Activated naive CD4-positive, alpha-beta T cell treated with anti-CD3 and anti-CD28 coated beads for 36 hours (primary cell): ENCODE measurements at regions not wholly inside any gene's neighbourhood (a gene's known extent, or its start where the extent isn't known, plus 50 kb on each side); places are given as distances from the start of the nearest gene placed in this dataset.

ENCODE experiments used
- CTCF ChIA-PET: fragments of 350-600 bp; sonication (Branson Sonifier 250); formaldehyde crosslinking; loops from one replicate; lab custom pipeline; 2021; ENCODE audit warnings: antibody characterized with exemption; lab: Charles Lee
- DNase-seq: peaks from one replicate; pipeline ENCODE4 v3.0.0-alpha.2; 2020
- H3K27ac Mint-ChIP-seq: one replicate; pipeline ENCODE4 v1.8.0; 2021; ENCODE audit warnings: mild to moderate bottlenecking, mixed read lengths
- H3K27me3 Mint-ChIP-seq: one replicate; pipeline ENCODE4 v1.8.0; 2021; ENCODE audit warnings: low read depth, mixed read lengths
- H3K36me3 Mint-ChIP-seq: one replicate; pipeline ENCODE4 v1.8.0; 2021; ENCODE audit warnings: low read depth, mixed read lengths
- H3K4me1 Mint-ChIP-seq: one replicate; pipeline ENCODE4 v1.8.0; 2021; ENCODE audit warnings: low read depth, mixed read lengths
- H3K4me3 Mint-ChIP-seq: one replicate; pipeline ENCODE4 v1.8.0; 2021; ENCODE audit warnings: mild to moderate bottlenecking, moderate library complexity, mixed read lengths
- H3K9me3 Mint-ChIP-seq: one replicate; pipeline ENCODE4 v1.8.0; 2021; ENCODE audit warnings: mixed read lengths
- intact Hi-C: fragments of 100-400 bp; cut with micrococcal nuclease; formaldehyde crosslinking; loops from one replicate; pipeline ENCODE4 v1.15.1; 2023

DNA sequence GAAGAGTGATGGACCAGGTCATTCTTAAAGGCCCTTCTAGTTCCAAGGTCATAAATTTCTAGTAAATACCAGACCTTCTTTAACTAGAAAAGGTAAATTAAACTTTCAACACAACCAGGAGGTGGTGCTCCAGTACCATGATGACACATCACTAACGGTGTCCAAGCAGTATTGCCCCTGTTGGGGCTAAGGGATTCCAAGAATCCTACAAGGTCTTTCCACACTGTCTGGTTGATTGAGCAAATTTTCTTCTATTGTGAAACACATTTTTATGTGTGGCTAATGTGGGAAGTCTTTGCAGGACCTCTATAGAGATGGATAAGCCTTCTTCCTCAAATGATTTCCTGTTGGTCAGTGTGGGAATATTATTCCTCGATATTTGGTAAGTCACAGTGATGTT, 459.6 kb upstream of the PAPPA start:
- Mint-ChIP-seq H3K4me1 (no peaks in the 10 kb centered on the region), H3K4me3 (no peak overlapping the region), H3K9me3 (no peaks in the 10 kb centered on the region), H3K27me3 (peaks cover 5% of the 10 kb centered on the region), H3K36me3 (no peaks in the 10 kb centered on the region), H3K27ac (no peak overlapping the region)
- no peak for DNase-seq
- CTCF ChIA-PET, result interaction anchor here (0.7 kb wide), 1 partner anchor 457 kb away, joined by 3 read pairs; no protein-coding TSS in a partner anchor
- intact Hi-C loops, result no loop called here

DNA sequence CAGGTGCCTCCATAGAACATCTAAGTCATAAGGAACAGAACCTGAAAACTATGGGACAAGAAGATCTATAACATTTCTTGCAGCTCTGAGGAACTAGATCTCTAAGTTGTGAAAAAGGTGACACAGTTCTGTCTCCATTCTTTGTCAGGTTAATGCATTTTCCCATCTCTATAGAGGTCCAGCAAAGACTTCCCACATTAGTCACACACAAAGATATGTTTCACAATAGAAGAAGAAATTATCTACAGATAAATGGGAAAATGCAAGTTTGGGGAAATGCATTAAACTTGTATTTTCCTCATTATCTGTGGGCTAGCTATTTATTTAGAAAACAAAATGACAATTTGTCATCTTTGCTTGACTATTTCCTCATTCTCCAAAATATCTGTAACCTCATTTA, 458.6 kb upstream of the PAPPA start:
- Mint-ChIP-seq H3K4me1 (no peaks in the 10 kb centered on the region), H3K27ac (no peak overlapping the region), H3K4me3 (no peak overlapping the region), H3K27me3 (peaks cover 5% of the 10 kb centered on the region), H3K9me3 (no peaks in the 10 kb centered on the region), H3K36me3 (no peaks in the 10 kb centered on the region)
- CTCF ChIA-PET, result no interaction called here
- intact Hi-C loops, result no loop called here
- DNase-seq, result no peak

DNA sequence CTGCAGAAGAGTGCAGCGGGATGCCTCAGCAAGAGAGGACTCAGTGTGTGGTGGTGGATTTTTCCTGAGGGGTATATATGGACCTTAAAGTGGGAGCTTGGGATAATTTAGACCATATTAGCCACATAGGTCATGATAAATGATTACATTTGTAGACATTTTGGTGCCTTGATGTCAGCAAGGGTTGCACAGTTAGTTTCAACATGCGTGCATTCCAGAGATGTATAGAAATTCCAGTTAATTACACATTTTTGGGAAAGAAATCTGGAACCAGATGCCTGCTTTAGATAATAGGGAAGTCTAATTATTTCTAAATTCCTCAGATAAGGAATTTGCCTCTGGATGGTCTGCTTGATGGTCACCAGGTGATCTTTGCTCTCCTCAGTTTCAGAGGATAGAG, 440.6 kb upstream of the PAPPA start:
- intact Hi-C loops, result no loop called here
- H3K4me1 Mint-ChIP-seq, result no peaks in the 10 kb centered on the region
- H3K27ac Mint-ChIP-seq, result no peak overlapping the region
- no peak for DNase-seq
- H3K9me3 Mint-ChIP-seq, result no peaks in the 10 kb centered on the region
- H3K4me3 Mint-ChIP-seq, result no peak overlapping the region
- H3K36me3 Mint-ChIP-seq, result no peaks in the 10 kb centered on the region
- CTCF ChIA-PET, result no interaction called here
- no peaks in the 10 kb centered on the region for H3K27me3 Mint-ChIP-seq

DNA sequence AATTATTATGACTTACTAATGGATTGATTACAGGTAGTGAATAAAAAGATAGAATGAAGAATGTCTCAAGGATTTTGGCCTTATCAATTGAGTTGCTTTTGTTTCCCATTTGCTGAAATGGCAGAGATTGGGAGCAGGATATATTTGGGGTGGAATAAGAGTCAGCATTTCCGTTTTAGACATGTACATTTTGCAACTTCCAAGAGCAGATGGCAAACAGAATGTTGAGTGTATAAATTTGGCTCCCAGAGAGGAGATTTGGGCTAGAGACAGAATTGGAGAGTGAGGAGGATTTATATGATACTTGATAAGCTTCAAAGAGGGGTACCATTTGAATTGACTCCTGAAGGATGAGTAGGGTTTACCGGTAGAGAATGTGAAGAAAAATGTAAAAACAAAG, 437.9 kb upstream of the PAPPA start:
- Mint-ChIP-seq H3K36me3 (no peaks in the 10 kb centered on the region), H3K27me3 (no peaks in the 10 kb centered on the region), H3K27ac (no peak overlapping the region), H3K4me3 (no peak overlapping the region), H3K9me3 (no peaks in the 10 kb centered on the region), H3K4me1 (no peaks in the 10 kb centered on the region)
- no peak for DNase-seq
- intact Hi-C loops, result no loop called here
- CTCF ChIA-PET, result no interaction called here

DNA sequence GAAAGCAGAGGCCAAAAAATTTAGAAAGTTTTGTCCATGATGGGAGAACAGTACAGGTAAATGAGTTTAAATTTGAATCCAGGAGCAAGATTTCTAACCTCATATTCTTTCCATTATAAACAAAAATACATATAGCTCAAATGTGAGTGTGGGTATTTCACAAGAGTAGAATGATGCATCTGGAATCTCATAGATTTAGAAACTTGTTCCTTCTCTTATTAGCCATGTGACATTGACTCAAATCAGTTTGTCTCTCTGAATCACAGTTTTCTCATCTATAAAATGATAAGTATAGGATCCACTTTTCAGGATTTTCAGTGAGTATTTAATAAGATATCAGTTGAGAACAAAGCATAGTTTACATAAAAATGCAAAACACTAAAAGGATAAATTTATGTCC, 436.3 kb upstream of the PAPPA start:
- CTCF ChIA-PET, result no interaction called here
- H3K27me3 Mint-ChIP-seq, result no peaks in the 10 kb centered on the region
- H3K4me1 Mint-ChIP-seq, result no peaks in the 10 kb centered on the region
- H3K9me3 Mint-ChIP-seq, result no peaks in the 10 kb centered on the region
- H3K4me3 Mint-ChIP-seq, result no peak overlapping the region
- no peaks in the 10 kb centered on the region for H3K36me3 Mint-ChIP-seq
- intact Hi-C loops, result no loop called here
- H3K27ac Mint-ChIP-seq, result no peak overlapping the region
- DNase-seq, result no peak

DNA sequence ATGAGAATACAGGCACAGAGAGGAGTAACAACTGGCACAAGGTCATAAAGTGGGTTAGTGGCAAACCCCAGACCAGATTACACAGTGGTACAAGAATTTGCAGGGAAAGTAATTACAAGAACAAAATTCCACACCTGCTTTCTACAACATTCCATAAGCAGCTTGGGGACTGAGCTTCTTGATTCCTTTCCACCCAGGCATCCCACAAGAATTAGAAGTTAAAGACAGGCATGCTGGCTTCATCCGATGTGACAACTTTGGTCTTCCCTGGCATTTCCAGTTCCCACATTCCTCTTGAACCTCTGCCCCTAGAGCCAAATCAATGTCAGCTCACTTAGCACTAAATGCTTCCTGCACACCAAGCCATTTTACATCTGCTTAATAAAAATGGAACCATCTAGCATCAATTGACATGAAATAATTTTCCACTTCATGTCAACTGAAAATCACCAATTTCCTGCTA, 435.8 kb upstream of the PAPPA start:
- Mint-ChIP-seq H3K4me1 (no peaks in the 10 kb centered on the region), H3K9me3 (no peaks in the 10 kb centered on the region), H3K27me3 (no peaks in the 10 kb centered on the region), H3K36me3 (no peaks in the 10 kb centered on the region), H3K27ac (no peak overlapping the region), H3K4me3 (no peak overlapping the region)
- CTCF ChIA-PET, result no interaction called here
- no peak for DNase-seq
- intact Hi-C loops, result no loop called here

DNA sequence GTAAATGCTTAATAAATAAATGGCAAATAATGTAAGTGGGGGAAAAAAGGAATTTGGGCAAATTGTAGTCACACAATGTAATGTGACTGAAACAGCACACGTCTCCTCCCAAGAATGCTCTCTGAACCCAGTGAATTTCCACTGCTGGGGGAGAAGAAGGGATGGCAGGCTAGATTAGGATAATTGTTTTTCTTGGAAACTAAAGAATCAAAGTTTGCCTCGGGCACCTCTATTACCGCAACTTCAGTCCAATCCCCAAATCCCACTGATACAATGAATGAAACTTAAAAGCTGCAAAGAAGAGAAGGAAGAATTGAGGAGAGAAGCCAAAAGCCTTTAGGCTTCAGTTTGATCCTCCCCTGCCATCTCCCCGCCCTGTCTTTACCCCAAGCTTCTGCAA, 423.2 kb upstream of the PAPPA start:
- Mint-ChIP-seq H3K27ac (no peak overlapping the region), H3K4me1 (no peaks in the 10 kb centered on the region), H3K36me3 (no peaks in the 10 kb centered on the region), H3K4me3 (no peak overlapping the region), H3K9me3 (peaks cover 10% of the 10 kb centered on the region), H3K27me3 (no peaks in the 10 kb centered on the region)
- CTCF ChIA-PET, result interaction anchor here (0.8 kb wide), 1 partner anchor 32 kb away, joined by 3 read pairs; no protein-coding TSS in a partner anchor
- intact Hi-C loops, result no loop called here
- no peak for DNase-seq

DNA sequence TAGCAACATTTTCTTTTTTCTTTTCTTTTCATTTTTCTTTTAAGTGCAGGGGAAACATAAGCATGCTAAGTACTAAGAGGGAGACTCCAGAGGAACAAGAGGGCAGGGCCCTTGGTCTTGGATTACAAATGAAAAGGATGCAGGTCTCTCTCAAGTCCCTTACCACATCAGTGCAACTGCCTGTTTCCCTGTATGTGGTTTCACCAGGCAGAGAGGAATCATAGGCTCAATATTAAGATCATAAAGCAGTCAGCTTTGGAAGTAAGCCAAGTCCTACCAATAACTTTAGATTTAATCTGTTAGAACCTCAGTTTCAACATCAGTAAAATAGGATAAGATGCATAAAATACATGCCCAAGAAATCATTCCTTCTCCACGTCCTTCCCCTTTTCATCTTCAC, 422.7 kb upstream of the PAPPA start:
- intact Hi-C loops, result no loop called here
- H3K9me3 Mint-ChIP-seq, result peaks cover 9% of the 10 kb centered on the region
- no peaks in the 10 kb centered on the region for H3K27me3 Mint-ChIP-seq
- no peak overlapping the region for H3K4me3 Mint-ChIP-seq
- no peak for DNase-seq
- no peak overlapping the region for H3K27ac Mint-ChIP-seq
- H3K4me1 Mint-ChIP-seq, result no peaks in the 10 kb centered on the region
- CTCF ChIA-PET, result no interaction called here
- no peaks in the 10 kb centered on the region for H3K36me3 Mint-ChIP-seq

DNA sequence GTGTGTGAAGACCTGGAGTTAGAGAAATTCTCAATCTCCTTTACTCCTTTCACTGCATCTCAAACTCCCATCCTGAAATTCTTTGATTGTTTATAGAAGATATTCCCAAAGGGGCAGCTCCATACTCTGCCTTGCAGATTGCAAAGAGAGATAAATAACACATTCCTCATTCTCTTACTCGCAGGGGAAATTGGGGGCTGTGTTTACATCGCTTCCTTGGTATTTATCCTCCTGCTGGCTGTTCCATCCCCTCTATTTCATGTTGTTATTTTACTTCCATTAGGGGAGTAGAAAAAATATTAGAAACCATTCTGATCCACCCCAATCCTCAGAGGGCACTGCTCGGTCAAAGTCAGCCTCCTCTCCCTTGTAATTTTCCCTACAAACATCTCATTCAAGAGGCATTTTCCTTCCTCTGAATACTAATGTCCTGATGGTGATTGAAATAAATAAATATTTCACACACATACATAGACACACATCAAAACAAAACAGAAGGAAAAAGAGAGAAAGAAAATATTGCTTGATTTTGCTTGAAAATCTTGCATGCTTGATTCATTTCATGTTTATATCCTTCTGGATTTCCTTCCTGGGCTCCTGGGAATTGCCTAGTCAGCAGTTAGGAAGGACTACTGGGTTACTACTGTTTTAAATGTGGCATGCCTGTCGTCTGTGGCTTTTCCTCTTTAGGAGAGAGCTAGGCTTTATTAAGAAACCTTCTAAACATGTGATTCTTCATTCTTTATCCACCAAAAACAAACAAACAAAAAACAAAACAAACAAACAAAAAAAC, 420.1 kb upstream of the PAPPA start:
- H3K4me3 Mint-ChIP-seq, result no peak overlapping the region
- H3K27me3 Mint-ChIP-seq, result no peaks in the 10 kb centered on the region
- no peak for DNase-seq
- no peak overlapping the region for H3K27ac Mint-ChIP-seq
- intact Hi-C loops, result no loop called here
- no peaks in the 10 kb centered on the region for H3K36me3 Mint-ChIP-seq
- peaks cover 2% of the 10 kb centered on the region for H3K9me3 Mint-ChIP-seq
- CTCF ChIA-PET, result interaction anchor here (0.7 kb wide), 1 partner anchor 54 kb away, joined by 3 read pairs; no protein-coding TSS in a partner anchor
- no peaks in the 10 kb centered on the region for H3K4me1 Mint-ChIP-seq

DNA sequence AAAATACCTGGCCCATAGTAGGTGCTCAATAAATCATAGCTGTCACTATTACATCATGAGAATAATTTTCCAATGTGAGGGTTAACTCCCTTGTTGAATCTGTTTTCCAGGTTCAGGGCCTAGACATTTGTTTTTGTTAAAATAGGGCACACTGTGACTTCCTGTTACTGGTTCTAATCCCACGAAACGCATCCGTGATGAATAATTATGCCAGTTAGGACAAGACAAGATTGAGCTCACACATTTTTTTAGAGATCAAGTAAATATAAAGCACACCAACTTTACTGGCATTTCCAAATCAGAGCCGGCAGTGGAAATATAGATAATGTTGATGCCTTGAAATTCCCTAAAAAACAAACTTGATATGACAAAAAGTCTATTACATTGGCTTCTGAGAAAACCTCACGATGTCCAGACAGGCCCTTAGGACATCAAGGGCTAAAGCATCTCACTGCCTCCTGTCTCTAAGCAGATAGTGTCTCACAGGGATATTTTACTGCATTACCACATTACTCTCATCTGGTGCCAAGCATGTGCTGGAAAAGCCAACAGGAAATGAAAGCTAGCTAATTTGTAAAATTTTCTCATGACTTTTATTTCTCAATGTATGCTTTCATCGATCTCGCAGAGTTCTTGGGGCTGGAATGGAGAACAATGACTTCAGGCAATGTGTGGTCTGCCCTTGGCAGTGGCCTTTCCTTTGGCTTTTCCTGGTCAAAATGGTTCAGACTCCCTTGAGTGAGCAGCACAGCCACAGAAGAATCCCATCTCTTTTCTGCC, 414.3 kb upstream of the PAPPA start:
- no peaks in the 10 kb centered on the region for H3K27me3 Mint-ChIP-seq
- no peak for DNase-seq
- H3K27ac Mint-ChIP-seq, result no peak overlapping the region
- H3K4me3 Mint-ChIP-seq, result no peak overlapping the region
- no peaks in the 10 kb centered on the region for H3K36me3 Mint-ChIP-seq
- H3K9me3 Mint-ChIP-seq, result no peaks in the 10 kb centered on the region
- intact Hi-C loops, result no loop called here
- H3K4me1 Mint-ChIP-seq, result no peaks in the 10 kb centered on the region
- CTCF ChIA-PET, result no interaction called here

DNA sequence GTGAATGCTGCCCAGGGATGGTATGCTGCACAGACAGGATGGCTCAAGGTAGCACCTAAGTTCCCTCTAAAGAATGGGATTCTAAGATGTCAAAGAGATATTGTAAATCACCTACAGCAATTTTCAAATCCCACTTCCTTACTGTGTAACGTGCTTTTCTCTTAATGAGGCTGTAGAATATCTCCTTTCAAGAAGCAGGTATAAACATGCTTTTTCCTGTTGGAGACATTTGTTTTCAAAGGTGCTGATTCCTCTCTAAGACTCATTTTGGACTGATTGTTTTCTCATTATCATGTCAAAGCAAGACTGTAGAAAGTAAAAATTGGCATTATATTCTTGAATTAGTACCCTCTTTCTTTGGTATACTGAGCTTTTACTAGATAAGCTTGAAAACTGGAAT, 412.6 kb upstream of the PAPPA start:
- CTCF ChIA-PET, result interaction anchor here (1.0 kb wide), 1 partner anchor 83 kb away, joined by 3 read pairs; no protein-coding TSS in a partner anchor
- H3K4me3 Mint-ChIP-seq, result no peak overlapping the region
- H3K27me3 Mint-ChIP-seq, result no peaks in the 10 kb centered on the region
- intact Hi-C loops, result no loop called here
- no peak for DNase-seq
- no peaks in the 10 kb centered on the region for H3K4me1 Mint-ChIP-seq
- H3K36me3 Mint-ChIP-seq, result no peaks in the 10 kb centered on the region
- no peak overlapping the region for H3K27ac Mint-ChIP-seq
- no peaks in the 10 kb centered on the region for H3K9me3 Mint-ChIP-seq

DNA sequence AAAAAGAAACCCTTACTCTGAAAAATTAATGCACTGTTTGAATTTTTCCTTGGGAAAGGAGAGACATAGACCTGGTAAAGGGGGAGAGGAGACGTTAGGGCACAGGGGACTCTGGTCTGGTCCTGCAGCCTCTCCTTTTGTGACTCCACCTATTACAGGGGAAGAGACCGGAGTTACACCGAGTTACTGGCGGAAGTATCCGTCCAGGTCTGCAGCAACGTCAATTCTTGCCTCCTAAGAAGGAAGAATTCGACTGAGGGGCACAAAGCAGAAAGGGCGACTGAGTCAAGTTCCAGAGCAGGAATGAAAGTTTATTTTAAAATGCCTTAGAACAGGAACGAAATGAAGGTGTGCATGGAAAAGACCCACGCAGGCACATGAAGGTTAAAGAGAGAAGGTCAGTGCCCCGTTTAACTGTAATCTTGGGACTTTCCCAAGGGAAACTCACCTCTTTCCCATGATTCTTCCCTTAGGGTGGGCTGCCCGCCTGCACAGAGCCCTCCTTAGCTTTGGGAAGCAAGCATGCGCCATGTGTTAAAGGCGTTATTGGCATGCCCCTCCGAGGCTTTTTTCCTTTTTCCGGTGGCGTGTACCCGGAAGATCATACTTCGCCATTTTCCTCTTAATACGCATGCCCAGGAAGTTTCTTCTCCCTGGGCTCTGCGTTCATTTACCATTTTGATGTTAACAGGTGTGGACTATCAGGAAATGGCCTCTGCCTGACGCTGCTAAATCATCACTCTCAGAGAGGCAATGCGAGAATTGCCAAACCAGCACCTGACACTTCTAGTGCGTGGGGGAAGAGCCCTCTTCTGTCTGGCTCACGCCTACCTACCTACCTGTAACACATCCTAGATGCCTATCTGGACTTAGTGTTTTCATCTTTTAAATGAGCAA, 409.6 kb upstream of the PAPPA start:
- intact Hi-C loops, result no loop called here
- no peaks in the 10 kb centered on the region for H3K27me3 Mint-ChIP-seq
- no peak overlapping the region for H3K4me3 Mint-ChIP-seq
- DNase-seq, result no peak
- H3K36me3 Mint-ChIP-seq, result no peaks in the 10 kb centered on the region
- no peak overlapping the region for H3K27ac Mint-ChIP-seq
- H3K9me3 Mint-ChIP-seq, result no peaks in the 10 kb centered on the region
- CTCF ChIA-PET, result no interaction called here
- H3K4me1 Mint-ChIP-seq, result no peaks in the 10 kb centered on the region
